VCaP (cell line): ENCODE measurements at regions not wholly inside any gene's neighbourhood (a gene's known extent, or its start where the extent isn't known, plus 50 kb on each side); places are given as distances from the start of the nearest gene placed in this dataset.

Source experiments
- H3K27ac ChIP-seq: fragments of 450-650 bp; 2 replicates; pipeline ENCODE4 v1.5.1; 2017
- TF ChIP-seq, protein P1 (sequence below): fragments of 450-650 bp; conservative IDR thresholded peaks from 2 replicates; pipeline ENCODE4 v1.5.1; 2017; ENCODE audit warnings: mild to moderate bottlenecking, moderate library complexity

GRCh38 chr9:130755377-130756007, 61.9 kb downstream of the EXOSC2 start:
- TF ChIP-seq, protein P1, sequence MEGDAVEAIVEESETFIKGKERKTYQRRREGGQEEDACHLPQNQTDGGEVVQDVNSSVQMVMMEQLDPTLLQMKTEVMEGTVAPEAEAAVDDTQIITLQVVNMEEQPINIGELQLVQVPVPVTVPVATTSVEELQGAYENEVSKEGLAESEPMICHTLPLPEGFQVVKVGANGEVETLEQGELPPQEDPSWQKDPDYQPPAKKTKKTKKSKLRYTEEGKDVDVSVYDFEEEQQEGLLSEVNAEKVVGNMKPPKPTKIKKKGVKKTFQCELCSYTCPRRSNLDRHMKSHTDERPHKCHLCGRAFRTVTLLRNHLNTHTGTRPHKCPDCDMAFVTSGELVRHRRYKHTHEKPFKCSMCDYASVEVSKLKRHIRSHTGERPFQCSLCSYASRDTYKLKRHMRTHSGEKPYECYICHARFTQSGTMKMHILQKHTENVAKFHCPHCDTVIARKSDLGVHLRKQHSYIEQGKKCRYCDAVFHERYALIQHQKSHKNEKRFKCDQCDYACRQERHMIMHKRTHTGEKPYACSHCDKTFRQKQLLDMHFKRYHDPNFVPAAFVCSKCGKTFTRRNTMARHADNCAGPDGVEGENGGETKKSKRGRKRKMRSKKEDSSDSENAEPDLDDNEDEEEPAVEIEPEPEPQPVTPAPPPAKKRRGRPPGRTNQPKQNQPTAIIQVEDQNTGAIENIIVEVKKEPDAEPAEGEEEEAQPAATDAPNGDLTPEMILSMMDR, result no peak
- no peak overlapping the region for H3K27ac ChIP-seq

DNA sequence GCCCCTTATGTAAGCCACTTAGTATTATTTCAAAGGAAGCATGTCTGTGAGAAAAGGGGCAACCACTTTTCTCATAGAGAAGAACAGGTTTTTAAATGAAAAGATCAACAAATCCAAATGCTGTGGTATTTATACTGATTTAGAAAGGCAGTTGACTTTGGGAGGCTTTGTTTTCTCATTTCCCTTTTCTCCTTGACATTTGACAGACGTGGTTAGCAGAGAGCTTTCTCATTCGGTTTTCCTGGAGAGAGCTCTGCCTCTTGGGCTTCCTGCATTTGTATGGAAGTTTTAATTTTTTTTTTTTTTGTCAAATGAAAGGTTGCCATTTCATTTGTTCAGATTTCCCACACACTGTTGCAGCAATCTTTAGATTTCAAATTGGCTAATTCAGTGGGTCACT, 62.5 kb downstream of the EXOSC2 start:
- no peak overlapping the region for H3K27ac ChIP-seq
- TF ChIP-seq, protein P1, result no peak

- H3K27ac ChIP-seq, result no peak overlapping the region
- TF ChIP-seq, protein P1, result no peak
These were observed 63.0 kb downstream of the EXOSC2 start for GRCh38 chr9:130756455-130757152.

DNA sequence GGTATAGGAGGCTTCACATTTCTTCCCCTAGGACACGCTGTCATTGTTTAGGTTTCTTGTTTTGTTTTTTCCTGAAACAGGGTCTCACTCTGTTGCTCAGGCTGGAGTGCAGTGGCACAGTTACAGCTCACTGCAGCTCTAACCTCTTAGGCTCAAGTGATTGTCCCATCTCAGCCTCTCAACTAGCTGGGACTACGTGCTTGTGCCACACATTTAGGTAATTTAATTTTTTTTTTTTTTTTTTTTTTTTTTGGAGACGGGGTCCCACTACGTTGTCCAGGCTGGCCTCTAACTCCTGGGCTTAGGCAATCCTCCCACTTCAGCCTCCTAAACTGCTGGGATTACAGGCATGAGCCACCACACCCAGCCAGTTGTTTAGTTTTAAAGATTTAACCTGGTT, 66.2 kb downstream of the EXOSC2 start:
- H3K27ac ChIP-seq, result no peak overlapping the region
- TF ChIP-seq, protein P1, result no peak

GRCh38 chr9:130763331-130764171, 70.0 kb downstream of the EXOSC2 start:
- TF ChIP-seq, protein P1, result no peak
- H3K27ac ChIP-seq, result no peak overlapping the region

- H3K27ac ChIP-seq, result no peak overlapping the region
- TF ChIP-seq, protein P1, result no peak
These were observed 69.7 kb upstream of the ABL1 start for GRCh38 chr9:130765137-130766020.
